ENCODE measurements at regions not wholly inside any gene's neighbourhood (a gene's known extent, or its start where the extent isn't known, plus 50 kb on each side); places are given as distances from the start of the nearest gene placed in this dataset.

GRCh38 chr6:141321493-141322347, 811.0 kb upstream of the GJE1 start:
- Histone ChIP-seq H3K18ac (ENCODE audit: low read depth in 1 of 2, low read length in 2 of 2) (no peak overlapping the region), H4K91ac (ENCODE audit: low read length) (no peak overlapping the region), H3K4ac (ENCODE audit: low read depth in 1 of 2, low read length in 2 of 2) (no peak overlapping the region), H3K79me1 (replicated peaks; ENCODE audit: low read length, poor library complexity, severe bottlenecking) (no peaks in the 10 kb centered on the region), H3K27ac (ENCODE audit: low read length, poor library complexity, severe bottlenecking) (no peak overlapping the region), H3K9ac (ENCODE audit: low read length) (peak overlapping the region; percentile 21), H3K4me3 (ENCODE audit: insufficient read depth in 1 of 2, low read depth in 1 of 2, low read length in 2 of 2) (peak overlapping the region in 1 of 2 experiments; percentile 39), H4K8ac (ENCODE audit: low read length) (peak overlapping the region; percentile 37), H3K23ac (ENCODE audit: low read length in 2 of 2) (no peak overlapping the region), H3K36me3 (ENCODE audit: control insufficient read depth in 1 of 2, insufficient read depth in 2 of 2, low read depth in 1 of 2, low read length in 2 of 2) (no peaks in the 10 kb centered on the region), H3K27me3 (ENCODE audit: control insufficient read depth in 1 of 2, insufficient read depth in 1 of 2, low read length in 2 of 2) (no peaks in the 10 kb centered on the region), H2AK5ac (ENCODE audit: low read length, severe bottlenecking) (no peak overlapping the region), H2BK5ac (ENCODE audit: low read depth, low read length, poor library complexity, severe bottlenecking) (no peak overlapping the region), H3K9me3 (ENCODE audit: control insufficient read depth, low read length) (no peaks in the 10 kb centered on the region), H2BK12ac (ENCODE audit: low read length in 2 of 2) (no peak overlapping the region), H2BK15ac (ENCODE audit: low read depth, poor library complexity, severe bottlenecking) (no peak overlapping the region), H3K14ac (ENCODE audit: low read length in 2 of 2) (no peak overlapping the region), H2AFZ (ENCODE audit: low read depth, low read length) (no peak overlapping the region), H2BK120ac (ENCODE audit: low read depth, low read length) (no peak overlapping the region), H3K4me2 (ENCODE audit: low read length, poor library complexity, severe bottlenecking) (no peak overlapping the region), H3K4me1 (ENCODE audit: control insufficient read depth, insufficient read depth, low read depth, low read length) (no peaks in the 10 kb centered on the region)
- 87% methylated on average over 5 of the region's 5 CpGs for WGBS
- DNase-seq: peak; percentile 33

DNA sequence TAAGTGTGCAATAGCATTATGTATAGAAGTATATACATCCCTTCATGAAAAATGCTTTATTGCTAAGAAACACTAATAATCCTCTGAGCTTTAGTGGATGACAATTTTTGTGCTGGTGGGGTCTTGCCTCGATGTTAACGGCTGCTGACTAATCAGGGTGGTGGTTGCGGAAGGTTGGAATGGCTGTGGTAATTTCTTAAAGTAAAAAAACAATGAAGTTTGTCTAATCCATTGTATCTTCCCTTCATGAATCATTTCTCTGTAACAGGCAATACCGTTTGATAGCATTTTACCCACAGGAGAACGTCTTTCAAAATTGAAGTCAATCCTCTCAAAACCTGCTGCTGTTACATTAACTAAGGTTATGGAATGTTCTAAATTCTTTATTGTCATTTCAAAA, 816.5 kb upstream of the GJE1 start:
- Histone ChIP-seq H3K23ac (ENCODE audit: low read length in 2 of 2) (no peak overlapping the region), H2BK5ac (ENCODE audit: low read depth, low read length, poor library complexity, severe bottlenecking) (no peak overlapping the region), H2AFZ (ENCODE audit: low read depth, low read length) (no peak overlapping the region), H3K27ac (ENCODE audit: low read length, poor library complexity, severe bottlenecking) (no peak overlapping the region), H3K9ac (ENCODE audit: low read length) (no peak overlapping the region), H2AK5ac (ENCODE audit: low read length, severe bottlenecking) (no peak overlapping the region), H4K91ac (ENCODE audit: low read length) (no peak overlapping the region), H4K8ac (ENCODE audit: low read length) (no peak overlapping the region), H2BK12ac (ENCODE audit: low read length in 2 of 2) (no peak overlapping the region), H3K9me3 (ENCODE audit: control insufficient read depth, low read length) (no peaks in the 10 kb centered on the region), H3K18ac (ENCODE audit: low read depth in 1 of 2, low read length in 2 of 2) (no peak overlapping the region), H3K14ac (ENCODE audit: low read length in 2 of 2) (no peak overlapping the region), H2BK15ac (ENCODE audit: low read depth, poor library complexity, severe bottlenecking) (no peak overlapping the region), H3K27me3 (ENCODE audit: control insufficient read depth in 1 of 2, insufficient read depth in 1 of 2, low read length in 2 of 2) (no peaks in the 10 kb centered on the region), H2BK120ac (ENCODE audit: low read depth, low read length) (no peak overlapping the region), H3K4me3 (ENCODE audit: insufficient read depth in 1 of 2, low read depth in 1 of 2, low read length in 2 of 2) (no peak overlapping the region), H3K36me3 (ENCODE audit: control insufficient read depth in 1 of 2, insufficient read depth in 2 of 2, low read depth in 1 of 2, low read length in 2 of 2) (no peaks in the 10 kb centered on the region), H3K4me2 (ENCODE audit: low read length, poor library complexity, severe bottlenecking) (no peak overlapping the region), H3K4me1 (ENCODE audit: control insufficient read depth, insufficient read depth, low read depth, low read length) (no peaks in the 10 kb centered on the region), H3K79me1 (replicated peaks; ENCODE audit: low read length, poor library complexity, severe bottlenecking) (no peaks in the 10 kb centered on the region), H3K4ac (ENCODE audit: low read depth in 1 of 2, low read length in 2 of 2) (no peak overlapping the region)
- 97% methylated on average over 5 of the region's 5 CpGs for whole genome bisulfite sequencing
- no peak for DNase-seq

DNA sequence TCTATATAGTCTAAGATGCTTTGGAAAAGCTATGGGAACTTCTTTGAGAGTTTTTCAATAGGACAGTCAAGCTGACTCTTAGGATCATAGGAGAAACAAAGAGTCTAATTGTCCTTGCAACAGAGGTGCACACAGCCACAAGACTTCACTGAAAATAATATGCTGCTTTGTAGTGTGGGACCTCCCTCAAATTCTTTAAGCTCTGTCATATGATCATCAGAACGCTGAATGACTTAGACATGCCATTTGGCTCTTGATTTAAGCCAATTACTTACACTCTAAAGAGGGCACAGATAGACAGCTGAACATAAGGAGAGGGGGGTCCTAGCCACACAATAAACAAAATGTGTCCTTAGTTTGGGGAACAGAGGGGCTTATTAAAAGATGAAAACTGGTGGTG, 818.7 kb upstream of the GJE1 start:
- H3K79me1 ChIP-seq (replicated peaks; ENCODE audit: low read length, poor library complexity, severe bottlenecking): no peaks in the 10 kb centered on the region
- H2BK12ac ChIP-seq (ENCODE audit: low read length in 2 of 2): no peak overlapping the region
- no peak overlapping the region for H2AK5ac ChIP-seq (ENCODE audit: low read length, severe bottlenecking)
- H3K27me3 ChIP-seq (ENCODE audit: control insufficient read depth in 1 of 2, insufficient read depth in 1 of 2, low read length in 2 of 2): no peaks in the 10 kb centered on the region
- no peak overlapping the region for H3K4me2 ChIP-seq (ENCODE audit: low read length, poor library complexity, severe bottlenecking)
- no peak overlapping the region for H3K9ac ChIP-seq (ENCODE audit: low read length)
- no peak overlapping the region for H3K4ac ChIP-seq (ENCODE audit: low read depth in 1 of 2, low read length in 2 of 2)
- WGBS: no CpG with 5 or more reads among the region's 1 CpG
- H2BK120ac ChIP-seq (ENCODE audit: low read depth, low read length): no peak overlapping the region
- no peaks in the 10 kb centered on the region for H3K4me1 ChIP-seq (ENCODE audit: control insufficient read depth, insufficient read depth, low read depth, low read length)
- no peak overlapping the region for H3K18ac ChIP-seq (ENCODE audit: low read depth in 1 of 2, low read length in 2 of 2)
- no peak overlapping the region for H3K27ac ChIP-seq (ENCODE audit: low read length, poor library complexity, severe bottlenecking)
- H3K14ac ChIP-seq (ENCODE audit: low read length in 2 of 2): no peak overlapping the region
- H2AFZ ChIP-seq (ENCODE audit: low read depth, low read length): no peak overlapping the region
- H2BK15ac ChIP-seq (ENCODE audit: low read depth, poor library complexity, severe bottlenecking): no peak overlapping the region
- H4K91ac ChIP-seq (ENCODE audit: low read length): no peak overlapping the region
- H3K23ac ChIP-seq (ENCODE audit: low read length in 2 of 2): no peak overlapping the region
- H2BK5ac ChIP-seq (ENCODE audit: low read depth, low read length, poor library complexity, severe bottlenecking): no peak overlapping the region
- no peak overlapping the region for H3K4me3 ChIP-seq (ENCODE audit: insufficient read depth in 1 of 2, low read depth in 1 of 2, low read length in 2 of 2)
- no peak for DNase-seq
- no peak overlapping the region for H4K8ac ChIP-seq (ENCODE audit: low read length)
- no peaks in the 10 kb centered on the region for H3K36me3 ChIP-seq (ENCODE audit: control insufficient read depth in 1 of 2, insufficient read depth in 2 of 2, low read depth in 1 of 2, low read length in 2 of 2)
- H3K9me3 ChIP-seq (ENCODE audit: control insufficient read depth, low read length): peaks cover under 1% of the 10 kb centered on the region

- Histone ChIP-seq H3K27me3 (ENCODE audit: control insufficient read depth in 1 of 2, insufficient read depth in 1 of 2, low read length in 2 of 2) (no peaks in the 10 kb centered on the region), H2BK5ac (ENCODE audit: low read depth, low read length, poor library complexity, severe bottlenecking) (no peak overlapping the region), H2BK15ac (ENCODE audit: low read depth, poor library complexity, severe bottlenecking) (no peak overlapping the region), H3K4me2 (ENCODE audit: low read length, poor library complexity, severe bottlenecking) (no peak overlapping the region), H3K18ac (ENCODE audit: low read depth in 1 of 2, low read length in 2 of 2) (no peak overlapping the region), H4K8ac (ENCODE audit: low read length) (no peak overlapping the region), H3K4ac (ENCODE audit: low read depth in 1 of 2, low read length in 2 of 2) (no peak overlapping the region), H3K4me1 (ENCODE audit: control insufficient read depth, insufficient read depth, low read depth, low read length) (no peaks in the 10 kb centered on the region), H2BK12ac (ENCODE audit: low read length in 2 of 2) (no peak overlapping the region), H2AK5ac (ENCODE audit: low read length, severe bottlenecking) (no peak overlapping the region), H3K79me1 (replicated peaks; ENCODE audit: low read length, poor library complexity, severe bottlenecking) (no peaks in the 10 kb centered on the region), H3K36me3 (ENCODE audit: control insufficient read depth in 1 of 2, insufficient read depth in 2 of 2, low read depth in 1 of 2, low read length in 2 of 2) (no peaks in the 10 kb centered on the region), H3K27ac (ENCODE audit: low read length, poor library complexity, severe bottlenecking) (no peak overlapping the region), H2AFZ (ENCODE audit: low read depth, low read length) (no peak overlapping the region), H3K9ac (ENCODE audit: low read length) (no peak overlapping the region), H3K14ac (ENCODE audit: low read length in 2 of 2) (no peak overlapping the region), H2BK120ac (ENCODE audit: low read depth, low read length) (no peak overlapping the region), H3K4me3 (ENCODE audit: insufficient read depth in 1 of 2, low read depth in 1 of 2, low read length in 2 of 2) (no peak overlapping the region), H4K91ac (ENCODE audit: low read length) (no peak overlapping the region), H3K9me3 (ENCODE audit: control insufficient read depth, low read length) (peaks cover 6% of the 10 kb centered on the region), H3K23ac (ENCODE audit: low read length in 2 of 2) (no peak overlapping the region)
- DNase-seq: no peak
These were observed 823.4 kb upstream of the GJE1 start for GRCh38 chr6:141309295-141309694.
